ENCODE measurements at regions not wholly inside any gene's neighbourhood (a gene's known extent, or its start where the extent isn't known, plus 50 kb on each side); places are given as distances from the start of the nearest gene placed in this dataset.
"Not testable (repeated sequence)": the region's sequence is repeated elsewhere in the genome, so short reads cannot be mapped to it uniquely, and the experiment has no call there.

DNA sequence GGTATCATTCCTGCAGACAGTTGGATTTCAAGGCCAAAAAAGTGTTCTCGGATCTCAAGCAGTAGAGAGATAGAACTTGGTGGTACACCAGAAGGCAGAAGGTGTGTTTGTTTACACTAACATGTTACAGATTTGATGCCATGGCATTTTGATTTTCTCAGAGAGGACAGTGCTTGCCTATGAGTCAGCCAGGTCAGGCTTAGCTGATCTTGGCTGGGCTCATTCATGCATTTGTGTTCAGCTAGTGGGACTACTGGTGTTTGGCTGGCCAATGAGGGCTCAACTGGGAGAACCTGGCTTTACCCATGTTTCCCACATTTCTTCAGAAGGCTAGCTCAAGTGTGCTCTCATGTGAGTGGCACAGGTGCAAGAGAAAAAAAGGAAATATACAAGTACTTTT, 162.0 kb downstream of the C1D start:
- Mint-ChIP-seq H3K27me3 (ENCODE audit: low read depth) (peaks cover 79% of the 10 kb centered on the region), H3K36me3 (peaks cover 12% of the 10 kb centered on the region), H3K4me3 (no peak overlapping the region), H3K27ac (no peak overlapping the region), H3K4me1 (peaks cover 32% of the 10 kb centered on the region), H3K9me3 (peaks cover 14% of the 10 kb centered on the region)
- CTCF ChIA-PET, result no interaction called here
- ATAC-seq (no peak), DNase-seq (ENCODE audit: low spot score) (no peak)
- TF ChIP-seq, protein P1, sequence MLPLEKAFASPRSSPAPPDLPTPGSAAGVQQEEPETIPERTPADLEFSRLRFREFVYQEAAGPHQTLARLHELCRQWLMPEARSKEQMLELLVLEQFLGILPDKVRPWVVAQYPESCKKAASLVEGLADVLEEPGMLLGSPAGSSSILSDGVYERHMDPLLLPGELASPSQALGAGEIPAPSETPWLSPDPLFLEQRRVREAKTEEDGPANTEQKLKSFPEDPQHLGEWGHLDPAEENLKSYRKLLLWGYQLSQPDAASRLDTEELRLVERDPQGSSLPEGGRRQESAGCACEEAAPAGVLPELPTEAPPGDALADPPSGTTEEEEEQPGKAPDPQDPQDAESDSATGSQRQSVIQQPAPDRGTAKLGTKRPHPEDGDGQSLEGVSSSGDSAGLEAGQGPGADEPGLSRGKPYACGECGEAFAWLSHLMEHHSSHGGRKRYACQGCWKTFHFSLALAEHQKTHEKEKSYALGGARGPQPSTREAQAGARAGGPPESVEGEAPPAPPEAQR (CRISPR knock-in tag; IDR thresholded peaks at IDR 0.05), result no peak
- POLR2A ChIA-PET, result no interaction called here

DNA sequence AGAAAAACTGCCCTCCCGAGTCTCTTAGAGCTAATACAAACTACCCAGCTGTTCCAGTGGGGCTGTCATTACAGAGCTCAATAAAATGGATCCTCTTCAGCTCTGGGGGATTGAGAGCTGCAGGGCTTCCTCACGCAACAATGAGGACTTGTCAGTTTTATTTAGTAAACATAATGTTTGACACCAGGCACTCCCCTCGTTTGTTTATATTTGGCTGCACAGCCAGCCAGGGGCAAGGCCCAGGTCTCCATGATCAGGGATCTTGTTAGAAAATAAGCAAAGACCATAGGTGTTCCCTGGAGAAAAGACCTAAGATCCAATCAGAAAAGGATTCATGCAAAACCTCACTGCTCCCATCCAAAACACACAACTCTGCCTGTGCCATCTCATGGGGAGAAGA, 158.2 kb downstream of the C1D start:
- H3K4me1 Mint-ChIP-seq, result peaks cover 7% of the 10 kb centered on the region
- DNase-seq (ENCODE audit: low spot score) (no peak), ATAC-seq (no peak)
- no peak overlapping the region for H3K27ac Mint-ChIP-seq
- TF ChIP-seq, protein P2, sequence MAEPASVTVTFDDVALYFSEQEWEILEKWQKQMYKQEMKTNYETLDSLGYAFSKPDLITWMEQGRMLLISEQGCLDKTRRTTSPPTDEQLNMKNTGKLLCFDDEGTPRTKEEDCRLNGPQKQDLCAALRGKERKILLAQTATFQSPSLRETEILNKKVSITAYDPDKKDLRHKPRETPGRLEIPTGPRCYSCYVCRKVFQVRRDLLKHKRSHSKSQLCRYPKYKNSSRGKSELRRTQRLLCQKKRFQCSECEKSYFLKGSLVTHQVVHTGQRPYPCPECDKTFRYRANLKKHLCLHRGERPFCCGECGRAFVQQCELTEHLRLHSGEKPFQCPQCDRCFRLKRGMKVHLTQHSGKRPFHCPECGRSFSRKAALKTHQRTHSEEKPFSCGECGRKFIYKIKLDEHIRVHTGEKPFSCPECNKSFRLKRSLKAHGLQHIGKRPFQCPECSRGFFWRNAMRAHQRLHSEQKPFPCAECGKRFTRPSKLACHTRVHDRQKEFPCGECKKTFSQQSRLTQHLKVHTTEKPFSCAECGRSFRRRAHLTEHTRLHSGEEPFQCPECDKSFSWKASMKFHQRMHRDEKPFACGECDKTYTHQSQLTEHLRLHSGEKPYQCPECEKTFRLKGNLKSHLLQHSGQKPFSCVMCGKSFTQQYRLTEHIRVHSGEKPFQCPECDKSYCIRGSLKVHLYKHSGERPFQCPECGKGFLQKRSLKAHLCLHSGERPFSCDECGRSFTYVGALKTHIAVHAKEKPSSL (CRISPR knock-in tag; conservative IDR thresholded peaks at IDR 0.05), result no peak
- TF ChIP-seq ZBTB21 (CRISPR knock-in tag; IDR thresholded peaks at IDR 0.05; ENCODE audit: borderline replicate concordance), result no peak
- peaks cover 27% of the 10 kb centered on the region for H3K9me3 Mint-ChIP-seq
- peaks cover 12% of the 10 kb centered on the region for H3K36me3 Mint-ChIP-seq
- H3K27me3 Mint-ChIP-seq (ENCODE audit: low read depth), result peaks cover 44% of the 10 kb centered on the region
- ChIA-PET POLR2A (no interaction called here), CTCF (interaction anchor here (0.9 kb wide), 1 partner anchor 58 kb away, joined by 3 read pairs; no protein-coding TSS in a partner anchor)
- H3K4me3 Mint-ChIP-seq, result no peak overlapping the region

- CTCF ChIA-PET, result interaction anchor here (0.9 to 1.0 kb wide), 2 partner anchors 59 to 126 kb away, joined by 3 to 5 read pairs; no protein-coding TSS in a partner anchor
- Mint-ChIP-seq H3K27me3 (ENCODE audit: low read depth) (peaks cover 40% of the 10 kb centered on the region), H3K9me3 (peaks cover 27% of the 10 kb centered on the region), H3K36me3 (peaks cover 12% of the 10 kb centered on the region), H3K27ac (no peak overlapping the region), H3K4me1 (peaks cover 7% of the 10 kb centered on the region), H3K4me3 (no peak overlapping the region)
- ATAC-seq (no peak), DNase-seq (ENCODE audit: low spot score) (no peak)
- TF ChIP-seq ARID4B (CRISPR knock-in tag; IDR thresholded peaks at IDR 0.05; ENCODE audit: borderline replicate concordance), result no peak
- no peak for TF ChIP-seq ATF1 (CRISPR knock-in tag; IDR thresholded peaks at IDR 0.05)
- POLR2A ChIA-PET, result interaction anchor here (0.6 kb wide), 1 partner anchor 10 kb away, joined by 4 read pairs; no protein-coding TSS in a partner anchor
Measured at GRCh38 chr2:67904966-67905365, 157.8 kb downstream of the C1D start.

DNA sequence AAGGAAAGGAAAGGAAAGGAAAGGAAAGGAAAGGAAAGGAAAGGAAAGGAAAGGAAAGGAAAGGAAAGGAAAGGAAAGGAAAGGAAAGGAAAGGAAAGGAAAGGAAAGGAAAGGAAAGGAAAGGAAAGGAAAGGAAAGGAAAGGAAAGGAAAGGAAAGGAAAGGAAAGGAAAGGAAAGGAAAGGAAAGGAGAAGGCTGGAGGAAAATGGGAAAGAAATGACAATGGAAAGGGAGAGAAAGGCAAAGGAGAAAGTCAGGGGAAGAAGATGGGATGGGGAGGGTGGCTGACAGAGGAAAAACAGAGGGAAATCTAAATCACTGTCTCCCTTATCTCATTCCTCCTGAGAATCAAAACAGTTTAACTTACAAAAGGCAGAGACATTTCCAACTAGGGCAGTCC, 156.3 kb downstream of the C1D start:
- H3K4me3 Mint-ChIP-seq; POLR2A ChIA-PET; DNase-seq (ENCODE audit: low spot score); H3K36me3 Mint-ChIP-seq; CTCF ChIA-PET; H3K4me1 Mint-ChIP-seq; ATAC-seq; H3K27ac Mint-ChIP-seq: not testable (repeated sequence)
- Mint-ChIP-seq H3K27me3 (ENCODE audit: low read depth) (peaks cover 25% of the 10 kb centered on the region), H3K9me3 (peaks cover 17% of the 10 kb centered on the region)

DNA sequence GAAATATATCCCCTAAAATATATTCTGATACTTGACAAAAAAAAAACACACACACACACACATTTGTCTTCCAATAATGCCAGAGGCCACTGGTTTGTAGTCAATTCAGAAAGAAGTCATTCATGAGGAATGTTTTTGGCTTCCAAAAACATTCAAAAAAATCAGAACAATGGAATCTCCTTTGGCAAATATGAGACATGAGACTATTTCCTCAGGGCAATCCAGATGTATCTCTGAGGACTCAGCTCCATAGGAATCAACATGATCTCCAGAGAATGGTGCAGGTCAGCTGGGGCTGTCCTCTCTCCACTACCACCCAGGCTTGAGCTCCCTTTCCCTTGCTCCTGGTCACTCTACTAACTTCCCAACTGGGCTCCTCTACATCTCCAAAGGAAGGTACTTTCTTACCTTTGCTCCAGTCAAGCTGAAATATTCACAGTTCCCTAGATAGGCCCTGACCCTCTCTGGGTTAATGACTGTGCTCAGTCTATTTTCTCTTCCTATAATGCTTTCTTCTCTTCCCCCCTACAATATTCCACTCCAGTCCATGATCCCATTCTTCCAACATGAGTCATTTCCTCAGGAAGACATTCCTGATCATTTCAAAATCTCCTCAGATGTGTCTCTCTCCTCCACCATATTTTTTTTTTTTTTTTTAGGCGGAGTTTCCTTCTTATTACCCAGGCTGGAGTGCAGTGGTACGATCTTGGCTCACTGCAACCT, 145.3 kb downstream of the C1D start:
- ChIA-PET CTCF (no interaction called here), POLR2A (no interaction called here)
- no peak for DNase-seq (ENCODE audit: low spot score)
- Mint-ChIP-seq H3K4me1 (peaks cover 24% of the 10 kb centered on the region), H3K27ac (no peak overlapping the region), H3K27me3 (ENCODE audit: low read depth) (no peaks in the 10 kb centered on the region; the same call in 1 of the 2 replicates), H3K9me3 (peaks cover 5% of the 10 kb centered on the region; the same call in 1 of the 2 replicates), H3K36me3 (no peaks in the 10 kb centered on the region), H3K4me3 (no peak overlapping the region)
- no peak for ATAC-seq
- no peak for TF ChIP-seq ZNF138 (CRISPR knock-in tag; conservative IDR thresholded peaks at IDR 0.05)
- TF ChIP-seq ATF1 (CRISPR knock-in tag; IDR thresholded peaks at IDR 0.05), result no peak
- TF ChIP-seq AFF4 (CRISPR knock-in tag; IDR thresholded peaks at IDR 0.05; ENCODE audit: borderline replicate concordance), result no peak
- TF ChIP-seq ZNF396 (CRISPR knock-in tag; IDR thresholded peaks at IDR 0.05; ENCODE audit: borderline replicate concordance), result no peak
- TF ChIP-seq ZNF121 (CRISPR knock-in tag; IDR thresholded peaks at IDR 0.05), result no peak
- TF ChIP-seq, protein P3, sequence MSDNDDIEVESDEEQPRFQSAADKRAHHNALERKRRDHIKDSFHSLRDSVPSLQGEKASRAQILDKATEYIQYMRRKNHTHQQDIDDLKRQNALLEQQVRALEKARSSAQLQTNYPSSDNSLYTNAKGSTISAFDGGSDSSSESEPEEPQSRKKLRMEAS (CRISPR knock-in tag; IDR thresholded peaks at IDR 0.05), result no peak
- no peak for TF ChIP-seq GABPB1 (CRISPR knock-in tag; IDR thresholded peaks at IDR 0.05)
- TF ChIP-seq NFE2L1 (CRISPR knock-in tag; IDR thresholded peaks at IDR 0.05), result no peak
